Thyroid gland (tissue), 4 donors: ENCODE measurements at regions not wholly inside any gene's neighbourhood (a gene's known extent, or its start where the extent isn't known, plus 50 kb on each side); places are given as distances from the start of the nearest gene placed in this dataset.
"Not testable (repeated sequence)": the region's sequence is repeated elsewhere in the genome, so short reads cannot be mapped to it uniquely, and the experiment has no call there.

Experiments
- DNase-seq, 2 donors: peaks; one replicate each; pipeline ENCODE4 v3.0.0-alpha.2; 2019
- H3K27ac ChIP-seq, 3 donors: fragments of 200-600 bp; sonication (generic); 1 replicate in 2 of 3; 2 replicates in 1 of 3; pipeline ENCODE4 v1.5.1; 2016 to 2019; ENCODE audit warnings: mild to moderate bottlenecking in 1 of 3, moderate library complexity in 1 of 3
- H3K27me3 ChIP-seq: fragments of 200-600 bp; sonication (generic); one replicate; pipeline ENCODE4 v1.5.1; 2019
- H3K36me3 ChIP-seq, 2 donors: fragments of 200-600 bp; sonication (generic); one replicate each; pipeline ENCODE4 v1.5.1; 2016 to 2019
- H3K4me1 ChIP-seq, 2 donors: fragments of 200-600 bp; sonication (generic); one replicate each; pipeline ENCODE4 v1.5.1; 2017 to 2019
- H3K4me3 ChIP-seq, 3 donors: fragments of 200-600 bp; sonication (generic); replicated peaks in 1 of 3; 1 replicate in 2 of 3; 2 replicates in 1 of 3; pipeline ENCODE4 v1.5.1; 2016; ENCODE audit warnings: mild to moderate bottlenecking in 1 of 3
- H3K9me3 ChIP-seq: fragments of 200-600 bp; sonication (generic); one replicate; pipeline ENCODE4 v1.5.1; 2017
- CTCF ChIP-seq, 6 experiments: fragments of 200-600 bp in 3 of 6; fragments of 450-650 bp in 3 of 6; sonication (generic) in 3 of 6; IDR thresholded peaks; one replicate each; pipeline ENCODE4 v1.5.1; 2016 to 2019; ENCODE audit warnings: antibody characterized with exemption in 6 of 6, mild to moderate bottlenecking in 2 of 6, inconsistent platforms in 1 of 6, moderate library complexity in 1 of 6
- POLR2A ChIP-seq, 2 donors: fragments of 450-650 bp; IDR thresholded peaks; one replicate each; pipeline ENCODE4 v1.6.1; 2017; ENCODE audit warnings: antibody characterized with exemption in 2 of 2, mild to moderate bottlenecking in 2 of 2, moderate library complexity in 1 of 2
- WGBS, 2 donors: methylation state at CpG; one replicate each; pipeline ENCODE4 v1.1.5; 2017; 5-methylcytosine and 5-hydroxymethylcytosine counted together
- intact Hi-C: fragments of 100-400 bp; cut with DNase I; formaldehyde crosslinking; loops from one replicate; pipeline ENCODE4 v1.15.1; 2023

GRCh38 chr20:47847884-47848485, 62.7 kb upstream of the SULF2 start:
- no peak overlapping the region for H3K4me3 ChIP-seq
- no peaks in the 10 kb centered on the region for H3K9me3 ChIP-seq
- intact Hi-C loops = no loop called here
- H3K27ac ChIP-seq = no peak overlapping the region
- no peak for DNase-seq
- TF ChIP-seq CTCF (IDR thresholded peaks at IDR 0.05) = no peak
- TF ChIP-seq POLR2A (IDR thresholded peaks at IDR 0.05) = no peak
- 77 to 82% methylated on average over 8 of the region's 8 CpGs for WGBS, 2 donors
- H3K4me1 ChIP-seq = no peaks in the 10 kb centered on the region
- H3K27me3 ChIP-seq = no peaks in the 10 kb centered on the region
- H3K36me3 ChIP-seq = no peaks in the 10 kb centered on the region

- H3K4me1 ChIP-seq, H3K27ac ChIP-seq, DNase-seq, H3K36me3 ChIP-seq, intact Hi-C loops, H3K4me3 ChIP-seq, H3K27me3 ChIP-seq, H3K9me3 ChIP-seq: not testable (repeated sequence)
- WGBS, 2 donors = 76 to 89% methylated on average over 5 to 6 of the region's 7 CpGs
Measured at GRCh38 chr20:47847220-47847619, 61.9 kb upstream of the SULF2 start.

GRCh38 chr20:47846651-47847050, 61.4 kb upstream of the SULF2 start:
- H3K27me3 ChIP-seq, intact Hi-C loops, DNase-seq, H3K4me1 ChIP-seq, H3K9me3 ChIP-seq, H3K36me3 ChIP-seq, H3K27ac ChIP-seq, H3K4me3 ChIP-seq: not testable (repeated sequence)
- 69 to 80% methylated on average over 2 to 9 of the region's 10 CpGs for WGBS, 2 donors

- H3K4me1 ChIP-seq, H3K36me3 ChIP-seq, H3K9me3 ChIP-seq, H3K4me3 ChIP-seq, H3K27ac ChIP-seq, DNase-seq, H3K27me3 ChIP-seq, intact Hi-C loops: not testable (repeated sequence)
- 81 to 82% methylated on average over 9 of the region's 10 CpGs for WGBS, 2 donors
Measured at GRCh38 chr20:47845382-47845977, 60.2 kb upstream of the SULF2 start.

DNA sequence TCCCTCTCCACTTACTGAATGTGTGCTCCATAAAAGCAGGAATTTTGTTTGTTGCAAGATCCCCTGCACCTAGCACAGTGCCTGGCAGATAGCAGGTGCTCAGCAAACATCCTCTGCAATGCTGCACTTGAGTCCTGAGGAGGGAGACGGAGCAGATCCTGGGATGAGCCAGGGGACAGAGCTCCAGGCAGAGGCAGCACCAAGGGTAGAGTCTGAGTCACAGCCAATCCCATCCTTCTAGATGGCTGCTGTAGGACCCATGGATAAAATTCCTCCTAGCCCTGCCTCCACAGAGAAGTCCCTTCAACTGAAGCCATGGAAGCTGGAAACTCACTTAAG, 59.3 kb upstream of the SULF2 start:
- DNase-seq, H3K27me3 ChIP-seq, H3K36me3 ChIP-seq, H3K4me3 ChIP-seq, H3K27ac ChIP-seq, H3K9me3 ChIP-seq, H3K4me1 ChIP-seq, intact Hi-C loops: not testable (repeated sequence)
- 71 to 90% methylated on average over 1 of the region's 1 CpG for WGBS, 2 donors

DNA sequence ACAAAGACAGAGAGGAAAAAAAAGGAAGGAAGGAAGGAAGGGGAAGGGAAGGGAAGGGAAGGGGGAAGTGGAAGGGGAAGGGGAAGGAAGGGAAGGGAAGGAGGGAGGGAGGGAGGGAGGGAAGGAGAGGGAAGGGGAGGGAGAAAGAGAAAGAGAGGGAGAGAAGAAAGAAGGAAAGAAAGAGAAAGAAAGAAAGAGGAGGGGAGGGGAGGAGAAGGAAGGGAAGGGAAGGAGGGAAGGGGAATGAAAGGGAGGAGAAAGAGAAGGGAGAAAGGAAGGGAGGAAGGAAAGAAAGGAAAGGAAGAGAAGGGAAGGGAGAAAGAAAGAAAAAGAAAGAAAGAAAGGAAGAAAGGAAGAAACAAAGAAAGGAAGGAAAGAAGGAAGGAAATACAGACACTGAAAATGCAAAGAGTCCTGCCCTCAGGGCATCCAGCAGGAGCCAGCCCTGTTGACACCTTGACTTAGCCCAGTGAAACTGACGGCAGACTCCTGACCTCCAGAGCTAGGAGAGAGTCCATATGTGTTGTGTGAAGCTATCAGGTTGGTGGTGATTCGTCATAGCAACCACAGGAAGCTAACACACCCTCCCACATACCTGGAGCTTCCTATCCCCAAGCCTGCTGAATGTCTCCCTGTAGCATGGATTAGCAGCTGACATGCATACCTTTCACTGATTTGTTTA, 58.7 kb upstream of the SULF2 start:
- no peak overlapping the region for H3K4me3 ChIP-seq
- H3K9me3 ChIP-seq = no peaks in the 10 kb centered on the region
- 59 to 67% methylated on average over 2 of the region's 2 CpGs for WGBS, 2 donors
- no peaks in the 10 kb centered on the region for H3K36me3 ChIP-seq
- DNase-seq = no peak
- no peak overlapping the region for H3K27ac ChIP-seq
- H3K27me3 ChIP-seq = no peaks in the 10 kb centered on the region
- TF ChIP-seq CTCF (IDR thresholded peaks at IDR 0.05) (no peak), POLR2A (IDR thresholded peaks at IDR 0.05) (no peak)
- intact Hi-C loops = no loop called here
- no peaks in the 10 kb centered on the region for H3K4me1 ChIP-seq

DNA sequence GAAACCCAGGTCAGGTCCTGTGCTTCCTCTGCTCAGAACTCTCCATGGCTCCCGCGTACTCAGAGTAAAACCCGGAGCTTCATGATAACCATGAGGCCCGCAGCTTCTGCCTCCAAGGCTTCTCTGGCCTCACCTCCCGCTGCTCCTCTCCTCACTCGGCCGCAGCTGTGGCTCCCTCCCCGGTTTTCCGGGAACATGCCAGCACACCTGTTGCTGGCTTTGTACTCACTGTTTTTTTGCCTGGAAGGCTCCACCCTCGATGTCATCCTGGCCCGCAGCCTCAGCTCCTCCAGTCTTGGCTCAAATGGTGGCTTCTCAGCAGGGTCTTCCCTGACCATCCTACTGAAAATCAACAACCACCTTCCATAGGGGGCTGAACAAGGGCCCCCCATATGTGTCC, 57.7 kb upstream of the SULF2 start:
- 49 to 63% methylated on average over 11 of the region's 11 CpGs for WGBS, 2 donors
- intact Hi-C loops, H3K36me3 ChIP-seq, H3K4me3 ChIP-seq, H3K9me3 ChIP-seq, H3K27me3 ChIP-seq, DNase-seq, H3K4me1 ChIP-seq, H3K27ac ChIP-seq: not testable (repeated sequence)

- H3K27me3 ChIP-seq, H3K4me3 ChIP-seq, H3K36me3 ChIP-seq, intact Hi-C loops, H3K9me3 ChIP-seq, DNase-seq, H3K4me1 ChIP-seq, H3K27ac ChIP-seq: not testable (repeated sequence)
- 84 to 88% methylated on average over 12 of the region's 12 CpGs for WGBS, 2 donors
Measured at GRCh38 chr20:47842004-47842403, 56.7 kb upstream of the SULF2 start.

GRCh38 chr20:47836256-47836817, 51.1 kb upstream of the SULF2 start:
- DNase-seq, H3K27ac ChIP-seq, H3K27me3 ChIP-seq, H3K9me3 ChIP-seq, H3K4me3 ChIP-seq, H3K36me3 ChIP-seq, intact Hi-C loops, H3K4me1 ChIP-seq: not testable (repeated sequence)
- 63 to 75% methylated on average over 1 to 11 of the region's 11 CpGs for WGBS, 2 donors
